GM18505 (cell line): ENCODE measurements at regions not wholly inside any gene's neighbourhood (a gene's known extent, or its start where the extent isn't known, plus 50 kb on each side); places are given as distances from the start of the nearest gene placed in this dataset.

Experiments used
- ATAC-seq: cut with Tn5 transposase; IDR thresholded peaks from one replicate; pipeline ENCODE4 v1.9.1; 2021; ENCODE audit not compliant: unreplicated experiment
- POLR2A ChIP-seq: IDR thresholded peaks from 4 replicates; pipeline ENCODE4 v1.6.1; 2011; ENCODE audit warnings: borderline replicate concordance; ENCODE audit not compliant: insufficient read depth, insufficient read length; ENCODE audit errors: extremely low read depth

- no peak for ATAC-seq
- no peak for TF ChIP-seq POLR2A
These were observed 62.1 kb downstream of the ZWINT start for GRCh38 chr10:56298941-56299340.

GRCh38 chr10:56296618-56297017 is 64.4 kb downstream of the ZWINT start:
- ATAC-seq: no peak
- TF ChIP-seq POLR2A: no peak

DNA sequence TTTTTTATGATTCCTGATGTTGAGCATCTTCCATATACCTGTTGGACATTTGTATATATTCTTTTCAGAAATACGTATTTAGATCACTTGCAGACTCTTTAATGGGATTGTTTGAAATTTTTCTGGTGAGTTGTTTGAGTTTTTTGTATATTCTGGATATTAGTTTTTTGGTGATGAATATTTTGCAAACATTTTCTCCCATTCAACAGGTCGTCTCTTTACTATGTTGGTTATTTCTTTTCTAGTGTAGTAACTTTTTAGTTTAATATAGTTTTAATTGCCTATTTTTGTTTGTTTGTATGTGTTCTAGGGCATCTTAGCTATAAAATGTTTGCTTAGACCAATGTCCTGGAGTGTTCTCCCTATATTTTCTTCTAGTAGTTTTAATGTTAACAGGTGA is 72.7 kb downstream of the ZWINT start:
- ATAC-seq: no peak
- TF ChIP-seq POLR2A: no peak

DNA sequence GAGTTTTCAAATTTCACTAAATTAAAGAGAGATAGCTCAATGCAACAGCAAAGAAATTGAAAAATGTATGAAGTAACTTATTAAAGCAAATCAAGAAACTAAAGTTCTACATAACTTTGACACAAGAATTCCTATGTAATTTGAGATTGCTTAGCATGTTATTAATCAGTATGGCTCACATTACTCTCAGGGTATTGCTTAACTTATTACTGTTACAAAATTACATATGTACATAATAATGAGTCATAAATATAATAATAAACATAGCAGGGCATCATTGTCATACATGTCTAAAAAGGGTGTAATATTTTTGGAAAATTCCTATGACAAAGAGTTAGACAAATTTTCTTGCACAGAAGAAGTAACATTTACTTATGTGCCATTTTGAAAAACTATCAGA is 75.0 kb downstream of the ZWINT start:
- ATAC-seq: no peak
- TF ChIP-seq POLR2A: no peak

- no peak for ATAC-seq
These were observed 81.8 kb downstream of the ZWINT start for GRCh38 chr10:56279270-56279669.

GRCh38 chr10:56269181-56269580 is 91.9 kb downstream of the ZWINT start:
- ATAC-seq: no peak
- no peak for TF ChIP-seq POLR2A

More at GRCh38 chr10:56279270-56279669, 81.8 kb downstream of the ZWINT start:
- no peak for TF ChIP-seq POLR2A

- TF ChIP-seq POLR2A: no peak
- ATAC-seq: no peak
These were observed 94.9 kb downstream of the ZWINT start for GRCh38 chr10:56266120-56266519.

DNA sequence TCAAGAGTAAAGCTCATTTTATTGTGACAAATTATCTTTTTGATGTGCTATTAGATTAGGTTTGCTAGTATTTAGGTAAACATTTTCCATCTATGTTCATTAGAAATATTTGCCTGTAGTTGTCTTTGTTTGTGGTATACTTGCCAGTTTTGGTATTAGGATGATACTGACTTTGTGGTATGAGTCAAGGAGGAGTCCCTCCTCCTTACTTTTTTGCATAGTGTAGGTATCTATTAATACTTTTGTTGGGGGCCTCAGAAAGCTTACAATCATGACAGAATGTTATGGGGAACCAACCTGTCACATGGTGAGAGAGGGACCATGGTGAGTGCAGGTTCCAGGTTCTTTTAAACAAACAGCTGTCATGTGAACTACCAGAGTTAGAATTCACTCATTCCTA is 102.1 kb downstream of the ZWINT start:
- no peak for ATAC-seq
- no peak for TF ChIP-seq POLR2A

DNA sequence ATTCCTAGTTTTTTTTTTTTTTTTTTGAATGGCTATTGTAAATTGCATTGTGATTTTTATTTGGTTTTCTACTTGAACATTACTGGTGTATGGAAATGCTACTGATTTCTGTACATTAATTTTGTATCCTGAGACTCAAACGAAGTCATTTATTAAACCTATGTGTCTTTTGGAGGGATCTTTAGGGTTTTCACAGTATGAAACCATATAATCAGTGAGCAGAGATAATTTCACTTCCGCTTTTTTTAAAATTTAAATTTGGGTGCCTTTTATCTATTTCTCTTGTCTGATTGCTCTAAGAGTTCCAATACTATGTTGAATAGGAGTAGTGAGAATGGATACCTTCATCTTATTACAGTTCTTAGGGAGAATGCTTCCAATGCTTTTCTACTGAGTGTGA is 102.7 kb downstream of the ZWINT start:
- no peak for TF ChIP-seq POLR2A

GRCh38 chr10:56255298-56255697 is 105.8 kb downstream of the ZWINT start:
- TF ChIP-seq POLR2A: no peak
- ATAC-seq: no peak

More for the DNA sequence above, 102.7 kb downstream of the ZWINT start:
- no peak for ATAC-seq

DNA sequence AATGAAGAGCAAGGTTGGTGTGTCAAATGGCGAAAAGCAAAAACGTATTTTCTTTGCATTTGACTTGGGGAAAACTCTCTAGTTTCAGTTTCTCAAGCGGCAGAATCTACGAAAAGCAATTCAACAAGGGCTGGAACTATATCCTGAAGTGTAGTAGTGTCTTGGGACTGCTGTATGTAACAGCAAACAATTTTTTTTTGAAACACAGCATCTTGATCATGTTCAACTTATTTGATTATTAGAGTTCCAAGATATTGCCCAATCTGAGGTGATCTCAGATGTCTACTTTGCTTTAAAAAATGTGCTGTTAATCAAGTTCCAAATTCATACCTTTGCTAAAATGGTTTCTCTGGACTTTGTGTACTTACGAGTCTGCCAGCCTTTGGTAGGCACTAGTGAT is 120.6 kb downstream of the ZWINT start:
- TF ChIP-seq POLR2A: no peak
- ATAC-seq: no peak

- no peak for ATAC-seq
- no peak for TF ChIP-seq POLR2A
These were observed 129.6 kb downstream of the ZWINT start for GRCh38 chr10:56231436-56231835.

DNA sequence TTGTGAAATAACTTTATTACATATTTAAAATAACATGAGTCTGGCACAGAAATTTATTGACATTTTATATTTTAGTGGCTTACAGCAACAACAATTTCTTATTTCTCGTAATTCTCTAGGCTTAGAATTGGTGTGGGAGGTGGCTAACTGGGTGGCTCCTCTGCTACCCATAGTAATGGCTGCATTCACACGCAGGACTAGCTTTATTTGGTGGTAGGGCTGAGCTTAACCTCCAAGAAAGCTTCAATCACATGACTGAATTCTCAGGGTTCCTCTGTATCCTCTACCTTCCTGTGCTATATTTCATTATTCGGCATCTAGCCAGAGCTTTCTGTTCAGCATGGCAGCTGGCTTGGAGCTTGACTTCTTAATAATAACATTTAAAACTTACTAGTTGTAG is 138.8 kb downstream of the ZWINT start:
- no peak for TF ChIP-seq POLR2A
- no peak for ATAC-seq

DNA sequence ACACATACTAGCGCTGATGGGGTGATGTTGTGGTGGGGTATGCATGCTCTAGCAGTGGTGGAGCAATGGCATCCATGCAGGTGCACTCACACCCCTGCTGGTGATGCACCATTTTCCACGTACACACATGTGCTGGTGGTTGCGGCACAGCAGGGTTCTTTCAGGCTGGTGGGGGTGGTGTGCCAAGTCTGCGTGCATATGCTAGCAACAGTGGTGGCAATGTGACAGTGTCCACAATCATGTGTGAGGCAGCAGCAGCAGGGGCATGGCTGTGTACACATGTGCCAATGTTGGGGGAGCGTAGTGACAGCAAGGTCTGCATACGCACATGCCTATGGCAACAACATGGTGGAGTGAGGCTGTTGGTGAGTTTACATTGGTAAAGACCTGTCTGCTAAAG is 148.1 kb downstream of the ZWINT start:
- no peak for ATAC-seq
- no peak for TF ChIP-seq POLR2A

DNA sequence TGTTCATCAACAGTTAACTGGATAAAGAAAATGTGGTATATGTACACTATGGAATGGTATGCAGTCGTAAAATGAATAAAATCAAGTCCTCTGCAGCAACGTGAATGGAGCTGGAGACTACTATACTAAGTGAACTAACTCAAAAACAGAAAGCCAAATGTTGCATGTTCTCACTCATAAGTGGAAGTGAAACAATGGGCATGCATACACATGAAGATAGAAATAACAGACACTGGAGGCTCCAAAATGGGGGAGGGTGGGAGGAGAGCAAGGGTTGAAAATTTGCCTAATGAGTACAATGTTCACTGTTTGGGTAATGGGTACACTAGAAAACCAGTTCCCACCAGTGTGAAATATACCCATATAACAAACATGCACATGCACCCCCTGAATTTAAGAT is 179.5 kb downstream of the ZWINT start:
- peak; percentile 80 for ATAC-seq
- no peak for TF ChIP-seq POLR2A
